NCI-H2029 (cell line): ENCODE measurements at regions not wholly inside any gene's neighbourhood (a gene's known extent, or its start where the extent isn't known, plus 50 kb on each side); places are given as distances from the start of the nearest gene placed in this dataset.
"Not testable (repeated sequence)": the region's sequence is repeated elsewhere in the genome, so short reads cannot be mapped to it uniquely, and the experiment has no call there.

ENCODE experiments used
- DNase-seq: peaks from one replicate; lab custom pipeline; 2025; lab: John Stamatoyannopoulos, UW

- DNase-seq: no peak
Measured at GRCh38 chr10:56104923-56105322, 256.1 kb downstream of the ZWINT start.

DNA sequence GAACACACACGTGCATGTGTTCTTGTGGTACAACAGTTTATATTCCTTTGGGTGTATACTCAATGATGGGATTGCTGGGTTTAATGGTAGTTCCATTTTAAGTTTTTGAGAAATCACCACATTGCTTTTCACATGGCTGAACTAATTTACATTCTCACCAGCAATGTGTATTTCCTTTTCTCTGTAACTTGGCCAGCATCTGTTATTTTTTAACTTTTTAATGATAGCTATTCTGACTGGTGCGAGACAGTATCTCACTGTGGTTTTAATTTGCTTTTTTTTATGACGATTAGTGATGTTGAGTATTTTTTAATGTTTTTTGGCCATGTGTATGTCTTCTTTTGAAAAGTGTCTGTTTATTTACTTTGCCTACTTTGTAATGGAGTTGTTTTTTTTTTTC is 256.6 kb downstream of the ZWINT start:
- no peak for DNase-seq

DNA sequence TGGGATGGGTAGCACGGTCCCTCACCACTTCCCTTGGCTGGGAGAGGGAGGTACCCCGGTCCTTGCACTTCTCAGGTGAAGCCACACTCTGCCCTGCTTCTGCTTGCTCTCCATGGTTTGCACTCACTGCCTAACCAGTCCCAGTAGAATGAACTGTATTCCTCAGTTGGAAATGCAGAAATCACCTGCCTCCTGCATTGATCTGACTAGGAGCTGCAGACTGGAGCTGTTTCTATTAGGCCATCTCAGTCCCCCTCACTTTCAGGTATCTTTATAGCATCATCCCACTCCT is 264.9 kb downstream of the ZWINT start:
- DNase-seq: no peak

DNA sequence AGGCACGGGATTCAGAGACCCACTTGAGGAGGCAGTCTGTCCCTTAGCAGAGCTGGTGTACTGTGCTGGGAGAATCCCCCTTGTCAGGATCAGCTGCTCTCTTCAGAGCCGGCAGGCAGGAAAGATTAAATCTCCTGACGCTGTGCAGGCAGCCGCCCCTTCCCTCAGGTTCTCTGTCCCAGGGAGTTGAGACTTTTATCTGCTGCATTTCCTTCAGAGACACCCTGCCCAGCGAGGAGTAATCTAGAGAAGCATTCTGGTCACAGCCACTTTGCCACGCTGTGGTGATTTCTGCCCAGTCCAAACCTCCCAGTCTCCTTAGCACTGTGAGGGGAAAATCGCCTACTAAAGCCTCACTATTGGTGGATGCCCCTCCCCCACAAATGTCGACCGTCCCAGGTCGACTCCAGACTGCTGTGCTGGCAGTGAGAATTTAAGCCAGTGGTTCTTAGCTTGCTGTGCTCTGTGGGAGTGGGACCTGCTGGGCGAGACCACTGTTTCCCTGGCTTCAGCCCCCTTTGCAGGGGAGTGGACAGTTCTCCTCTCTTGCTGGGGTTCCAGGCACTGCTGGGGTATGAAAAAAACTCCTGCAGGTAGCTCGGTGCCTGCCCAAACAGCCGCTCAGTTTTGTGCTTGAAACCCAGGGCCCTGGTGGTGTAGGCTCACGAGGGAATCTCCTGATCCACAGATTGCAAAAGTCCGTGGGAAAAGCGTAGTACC is 265.4 kb downstream of the ZWINT start:
- DNase-seq: no peak

DNA sequence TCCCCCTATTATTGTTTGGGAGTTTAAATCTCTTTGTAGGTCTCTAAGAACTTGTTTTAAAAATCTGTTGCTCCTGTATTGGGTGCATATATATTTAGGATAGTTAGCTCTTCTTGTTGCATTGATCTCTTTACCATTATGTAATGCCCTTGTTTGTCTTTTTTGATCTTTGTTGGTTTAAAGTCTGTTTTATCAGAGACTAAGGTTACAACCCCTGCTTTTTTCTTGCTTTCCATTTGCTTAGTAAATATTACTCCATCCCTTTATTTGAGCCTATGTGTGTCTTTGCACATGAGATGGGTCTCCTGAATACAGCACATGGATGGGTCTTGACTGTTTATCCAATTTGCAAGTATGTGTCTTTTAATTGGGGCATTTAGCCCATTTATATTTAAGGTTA is 267.4 kb downstream of the ZWINT start:
- not testable (repeated sequence) for DNase-seq

DNA sequence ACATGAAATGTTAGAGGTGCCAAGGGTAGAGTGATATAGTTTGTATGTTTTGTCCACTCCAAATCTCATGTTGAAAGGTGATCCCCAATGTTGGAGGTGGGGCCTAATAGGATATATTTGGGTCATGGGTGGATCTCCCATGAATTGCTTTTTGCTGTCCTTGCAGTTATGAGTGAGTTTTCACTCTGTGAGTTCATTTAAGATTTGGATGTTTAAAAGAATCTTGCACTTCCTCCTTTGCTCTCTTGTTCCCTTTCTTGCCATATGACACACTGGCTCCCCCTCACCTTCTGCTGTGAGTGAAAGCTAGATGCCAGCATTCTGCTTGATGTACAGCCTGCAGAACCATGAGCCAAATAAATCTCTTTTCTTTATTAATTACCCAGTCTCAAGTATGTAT is 269.2 kb downstream of the ZWINT start:
- DNase-seq: no peak

DNA sequence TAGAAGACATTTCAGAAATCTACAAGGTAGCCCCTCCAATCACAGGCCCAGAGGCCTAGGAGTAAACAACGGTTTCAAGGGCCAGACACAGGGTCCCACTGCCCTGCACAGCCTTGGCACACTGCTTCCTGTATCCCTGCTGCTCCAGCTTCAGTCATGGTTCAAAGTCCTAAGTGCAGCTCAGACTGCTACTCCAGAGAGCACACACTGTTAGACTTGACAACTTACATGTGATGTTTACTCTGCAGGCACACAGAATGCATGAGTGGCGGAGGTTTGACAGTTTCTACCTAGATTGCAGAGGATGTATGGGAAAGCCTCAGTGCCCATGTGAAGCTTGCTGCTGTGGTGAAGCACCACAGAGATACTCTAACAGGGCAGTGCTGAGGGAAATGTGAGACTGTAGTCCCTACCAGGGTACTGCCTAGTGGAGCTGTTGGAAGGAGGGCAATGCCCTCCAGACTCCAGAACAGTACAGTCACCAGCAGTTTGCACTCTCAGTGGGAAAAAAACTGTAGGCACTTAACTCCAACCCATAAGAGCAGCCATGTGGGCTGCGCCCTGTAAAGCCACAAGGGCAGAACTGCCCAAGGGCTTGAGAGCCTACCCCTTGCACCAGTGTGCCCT is 270.0 kb downstream of the ZWINT start:
- DNase-seq: no peak

GRCh38 chr10:56085406-56086122 is 275.5 kb downstream of the ZWINT start:
- DNase-seq: no peak

GRCh38 chr10:56082169-56082568 is 278.9 kb downstream of the ZWINT start:
- DNase-seq: no peak

- DNase-seq: no peak
Measured at GRCh38 chr10:56068473-56069263, 292.4 kb downstream of the ZWINT start.

GRCh38 chr10:56068040-56068439 is 293.0 kb downstream of the ZWINT start:
- no peak for DNase-seq

DNA sequence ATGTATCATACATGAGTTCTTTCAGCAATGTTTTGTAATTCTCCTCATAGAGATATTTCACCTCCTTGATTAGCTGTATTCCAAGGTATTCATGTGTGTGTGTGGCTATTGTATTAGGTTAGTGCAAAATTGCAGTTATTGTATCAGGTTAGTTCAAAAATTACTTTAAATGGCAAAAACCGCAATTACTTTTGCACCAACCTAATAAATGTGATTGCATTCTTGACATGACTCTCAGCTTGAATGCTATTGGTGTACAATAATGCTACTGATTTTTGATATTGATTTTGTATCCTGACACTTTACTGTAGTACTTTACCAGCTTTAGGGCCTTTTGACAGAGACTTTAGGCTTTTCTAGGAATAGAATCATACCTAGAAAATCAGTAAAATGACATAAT is 297.4 kb downstream of the ZWINT start:
- no peak for DNase-seq

DNA sequence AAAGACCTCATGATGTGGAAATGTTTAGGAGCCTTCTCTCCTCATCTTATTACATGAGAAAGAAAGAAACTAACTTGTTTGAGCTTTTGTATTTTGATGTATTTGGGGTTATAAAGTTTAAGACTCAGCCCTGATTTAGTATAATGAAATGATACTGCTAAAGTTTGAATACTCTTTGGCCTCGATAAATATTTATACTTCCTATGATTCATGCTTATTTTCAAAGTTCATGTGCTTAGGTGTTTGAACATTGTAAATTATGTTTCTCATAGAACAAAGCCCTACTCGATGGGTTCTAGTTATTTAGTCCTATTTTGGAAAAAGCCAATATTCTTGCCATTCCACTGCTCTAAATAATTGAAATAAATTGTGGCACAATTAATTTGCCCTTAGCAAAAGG is 303.2 kb downstream of the ZWINT start:
- no peak for DNase-seq

- no peak for DNase-seq
Measured at GRCh38 chr10:56035489-56035888, 325.6 kb downstream of the ZWINT start.

GRCh38 chr10:56028298-56029132 is 332.5 kb downstream of the ZWINT start:
- no peak for DNase-seq

DNA sequence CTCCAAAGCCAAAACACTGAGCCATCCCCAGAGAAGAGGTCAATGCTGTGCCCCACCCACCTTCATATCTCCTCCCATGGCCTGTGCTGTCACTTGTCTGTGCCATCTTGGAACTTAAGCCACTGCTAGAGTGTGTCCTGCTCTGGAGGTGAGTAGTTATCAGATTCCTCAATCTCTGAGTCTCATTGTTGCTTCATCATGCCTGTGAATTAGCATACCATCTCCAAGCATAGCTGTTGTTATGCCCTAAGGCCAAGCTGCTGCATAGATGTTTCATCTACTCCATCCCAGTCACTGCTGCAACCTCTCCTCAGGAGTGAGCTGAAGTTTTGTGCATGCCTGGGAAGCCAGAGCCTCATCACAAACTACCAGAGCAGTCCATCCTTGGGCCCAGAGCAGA is 349.0 kb downstream of the ZWINT start:
- DNase-seq: no peak

- DNase-seq: no peak
Measured at GRCh38 chr10:56003555-56003954, 357.5 kb downstream of the ZWINT start.

DNA sequence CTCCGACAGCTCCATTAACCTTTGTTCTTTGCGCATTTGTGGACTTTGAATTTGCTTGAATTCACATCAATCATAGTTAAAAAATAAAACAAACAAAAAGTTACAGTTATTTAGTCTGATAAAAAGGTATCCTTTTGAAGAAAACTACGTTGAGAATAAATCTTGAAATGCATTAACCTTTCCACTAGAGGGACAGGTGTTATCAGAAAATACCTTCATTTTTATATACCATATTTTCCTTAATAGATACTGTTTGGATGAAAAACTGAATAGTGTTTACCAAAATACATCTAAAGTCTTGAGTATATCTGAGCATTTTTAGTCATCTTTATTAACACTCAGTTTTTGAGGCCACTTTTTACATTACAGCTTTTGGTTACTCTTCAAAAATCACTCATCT is 371.9 kb downstream of the ZWINT start:
- DNase-seq: no peak

GRCh38 chr10:55979203-55979602 is 381.9 kb downstream of the ZWINT start:
- no peak for DNase-seq

DNA sequence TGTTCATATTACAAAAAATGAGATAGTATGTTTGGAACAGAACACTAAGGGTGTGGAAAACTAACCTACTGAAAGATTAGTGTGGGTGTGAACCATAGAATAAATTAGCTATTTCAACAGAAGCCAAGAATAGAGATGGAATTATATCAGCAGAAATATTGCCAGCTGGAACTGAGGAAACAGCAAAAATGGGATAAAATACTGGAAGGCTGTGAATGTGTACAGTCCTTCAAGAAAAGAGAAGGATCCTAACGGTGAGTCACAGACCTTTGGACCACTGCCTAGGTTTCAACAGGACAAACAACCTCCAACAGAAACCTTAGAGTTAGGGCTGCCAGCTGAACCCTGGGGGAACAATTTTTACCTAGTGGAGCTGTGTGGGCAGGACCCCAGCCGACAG is 395.0 kb downstream of the ZWINT start:
- no peak for DNase-seq

GRCh38 chr10:55943403-55943802 is 417.7 kb downstream of the ZWINT start:
- DNase-seq: no peak

- DNase-seq: no peak
Measured at GRCh38 chr10:55929291-55929690, 431.8 kb downstream of the ZWINT start.
